ENCODE measurements at regions not wholly inside any gene's neighbourhood (a gene's known extent, or its start where the extent isn't known, plus 50 kb on each side); places are given as distances from the start of the nearest gene placed in this dataset.
A peak's percentile ranks its signal among the peaks of the same experiment; 100 is the strongest.

GRCh38 chr2:176592216-176592615 is 323.0 kb downstream of the MTX2 start:
- ChIA-PET CTCF (ENCODE audit: low intra/inter-chr PET ratio, low total read pairs) (no interaction called here), POLR2A (no interaction called here)
- in situ Hi-C loops (cut with HindIII; ENCODE audit: extremely low pct_ligation_motif_present, low pct_unique_long_range_greater_than_20kb) = no loop called here
- peaks cover 8% of the 10 kb centered on the region; the same call in 1 of the 2 replicates for H3K4me1 ChIP-seq (ENCODE audit: insufficient read depth, low read length)
- H3K9me3 ChIP-seq (ENCODE audit: low read length) = no peaks in the 10 kb centered on the region
- no peak overlapping the region for H3K4me3 ChIP-seq (replicated peaks in 1 of 3; ENCODE audit: insufficient read depth in 1 of 3, low read depth in 2 of 3, low read length in 3 of 3)
- H3K36me3 ChIP-seq (replicated peaks in 1 of 2; ENCODE audit: control insufficient read depth in 1 of 2, insufficient read depth in 2 of 2, low read length in 2 of 2) = no peaks in the 10 kb centered on the region
- no peak overlapping the region for H3K27ac ChIP-seq (ENCODE audit: extremely low read length, insufficient read depth, low read length)
- intact Hi-C loops (cut with micrococcal nuclease; ENCODE audit: unreplicated experiment) = no loop called here
- no peak overlapping the region for H3K9ac ChIP-seq (ENCODE audit: insufficient read depth, low read depth, low read length)
- H3K79me2 ChIP-seq (ENCODE audit: insufficient read depth, low read length) = no peaks in the 10 kb centered on the region
- TF ChIP-seq PHF21A (CRISPR knock-in tag; IDR thresholded peaks at IDR 0.05) (no peak), POLR2AphosphoS2 (IDR thresholded peaks at IDR 0.05; ENCODE audit: low read depth, low read length) (no peak), KMT2B (CRISPR knock-in tag; IDR thresholded peaks at IDR 0.05) (no peak), ZNF639 (CRISPR knock-in tag; conservative IDR thresholded peaks at IDR 0.05) (no peak), ZNF34 (CRISPR knock-in tag; IDR thresholded peaks at IDR 0.05; ENCODE audit: borderline replicate concordance) (no peak), HOXA7 (CRISPR knock-in tag; IDR thresholded peaks at IDR 0.05) (no peak), HINFP (CRISPR knock-in tag; IDR thresholded peaks at IDR 0.05; ENCODE audit: low read depth) (no peak), ARNT2 (CRISPR knock-in tag; IDR thresholded peaks at IDR 0.05; ENCODE audit: low read depth) (no peak), CREB1 (IDR thresholded peaks at IDR 0.05) (peak; percentile 90), CREB1 (CRISPR knock-in tag; IDR thresholded peaks at IDR 0.05) (no peak), NR3C1 (CRISPR knock-in tag; IDR thresholded peaks at IDR 0.05) (no peak), MAZ (IDR thresholded peaks at IDR 0.05; ENCODE audit: borderline replicate concordance, low read depth, low read length) (no peak), MAZ (CRISPR knock-in tag; IDR thresholded peaks at IDR 0.05; ENCODE audit: low read depth) (no peak), ATF7 (IDR thresholded peaks at IDR 0.05) (peak; percentile 95), ATF7 (CRISPR knock-in tag; IDR thresholded peaks at IDR 0.05) (no peak), ZNF24 (IDR thresholded peaks at IDR 0.05) (no peak), THAP7 (CRISPR knock-in tag; IDR thresholded peaks at IDR 0.05) (no peak), ZNF205 (CRISPR knock-in tag; IDR thresholded peaks at IDR 0.05) (no peak), TERF1 (CRISPR knock-in tag; IDR thresholded peaks at IDR 0.05) (no peak), DMTF1 (CRISPR knock-in tag; IDR thresholded peaks at IDR 0.05) (no peak)
- H3K4me2 ChIP-seq (ENCODE audit: low read depth, low read length) = no peak overlapping the region
- FAIRE-seq (no peak), DNase-seq (ENCODE audit: low spot score) (no peak), ATAC-seq (no peak)
- H3K27me3 ChIP-seq (ENCODE audit: control insufficient read depth in 1 of 2, insufficient read depth in 2 of 2, low read length in 2 of 2) = peaks cover 0 to 4% of the 10 kb centered on the region in 2 experiments; a peak in 1 of 5 replicates
- no peak overlapping the region for H2AFZ ChIP-seq (ENCODE audit: low read length)
- WGBS (ENCODE audit: low lambda C conversion rate) = 14% methylated on average over 6 of the region's 6 CpGs
- no TSS peak for BruUV-seq (replicated peaks)
- no peaks in the 10 kb centered on the region for H4K20me1 ChIP-seq (ENCODE audit: insufficient read depth, low read length)

Data from HepG2 (cell line).